SK-N-SH treated with all-trans-retinoic acid at 6 μM for 48 hours (cell line): ENCODE measurements at regions not wholly inside any gene's neighbourhood (a gene's known extent, or its start where the extent isn't known, plus 50 kb on each side); places are given as distances from the start of the nearest gene placed in this dataset.
"Not testable (repeated sequence)": the region's sequence is repeated elsewhere in the genome, so short reads cannot be mapped to it uniquely, and the experiment has no call there.

Experiments used
- ATAC-seq: fragments of 200-7000 bp; cut with Tn5 transposase; 3 replicates; pipeline ENCODE4 v1.9.1; 2020; ENCODE audit warnings: mild to moderate bottlenecking, moderate library complexity
- ARNTL ChIP-seq: fragments of 450-650 bp; formaldehyde crosslinking; IDR thresholded peaks from 2 replicates; pipeline ENCODE4 v1.5.0; 2020; ENCODE audit warnings: low read depth, mild to moderate bottlenecking, moderate library complexity, borderline replicate concordance
- BACH2 ChIP-seq: fragments of 250-450 bp; sonication (Bioruptor Pico); IDR thresholded peaks from 2 replicates; pipeline ENCODE4 v1.9.0; 2021; ENCODE audit warnings: mild to moderate bottlenecking, borderline replicate concordance
- CSDC2 ChIP-seq: fragments of 250-450 bp; sonication (Bioruptor Pico); IDR thresholded peaks from 2 replicates; pipeline ENCODE4 v1.5.0; 2020; ENCODE audit warnings: mild to moderate bottlenecking, moderate library complexity
- ESRRG ChIP-seq: fragments of 250-450 bp; sonication (Bioruptor Pico); IDR thresholded peaks from 2 replicates; pipeline ENCODE4 v1.6.1; 2021; ENCODE audit warnings: mild to moderate bottlenecking
- GLIS3 ChIP-seq: fragments of 250-450 bp; sonication (Bioruptor Pico); IDR thresholded peaks from 2 replicates; pipeline ENCODE4 v1.5.0; 2020; ENCODE audit warnings: mild to moderate bottlenecking, moderate library complexity
- ISL1 ChIP-seq: fragments of 250-450 bp; sonication (Bioruptor Pico); IDR thresholded peaks from 2 replicates; pipeline ENCODE4 v2.1.2; 2022; ENCODE audit warnings: mild to moderate bottlenecking, moderate library complexity
- OSR1 ChIP-seq: fragments of 250-450 bp; sonication (Bioruptor Pico); IDR thresholded peaks from 2 replicates; pipeline ENCODE4 v1.8.0; 2022; ENCODE audit warnings: moderate library complexity, mild to moderate bottlenecking, inconsistent platforms
- POU6F1 ChIP-seq: fragments of 250-450 bp; sonication (Bioruptor Pico); IDR thresholded peaks from 2 replicates; pipeline ENCODE4 v1.8.0; 2021; ENCODE audit warnings: low read depth, mild to moderate bottlenecking, moderate library complexity, borderline replicate concordance
- PPARA ChIP-seq: fragments of 250-450 bp; sonication (Bioruptor Pico); IDR thresholded peaks from 2 replicates; pipeline ENCODE4 v1.5.0; 2020; ENCODE audit warnings: mild to moderate bottlenecking, borderline replicate concordance
- RARB ChIP-seq: fragments of 250-450 bp; sonication (Bioruptor Pico); IDR thresholded peaks from 2 replicates; pipeline ENCODE4 v1.8.0; 2021; ENCODE audit warnings: mild to moderate bottlenecking, moderate library complexity
- SNAI2 ChIP-seq: fragments of 250-450 bp; sonication (Bioruptor Pico); IDR thresholded peaks from 2 replicates; pipeline ENCODE4 v1.5.0; 2020; ENCODE audit warnings: mild to moderate bottlenecking, moderate library complexity
- TCF4 ChIP-seq: fragments of 250-450 bp; sonication (Bioruptor Pico); IDR thresholded peaks from 2 replicates; pipeline ENCODE4 v1.8.0; 2021; ENCODE audit warnings: mild to moderate bottlenecking, moderate library complexity, borderline replicate concordance
- TOX ChIP-seq: fragments of 250-450 bp; sonication (Bioruptor Pico); IDR thresholded peaks from 2 replicates; pipeline ENCODE4 v1.8.0; 2021; ENCODE audit warnings: mild to moderate bottlenecking, moderate library complexity, borderline replicate concordance
- ZC3H10 ChIP-seq: fragments of 250-450 bp; sonication (Bioruptor Pico); IDR thresholded peaks from 2 replicates; pipeline ENCODE4 v1.5.1; 2021; ENCODE audit warnings: mild to moderate bottlenecking, moderate library complexity
- ZFP3 ChIP-seq: fragments of 250-450 bp; sonication (Bioruptor Pico); IDR thresholded peaks from 2 replicates; pipeline ENCODE4 v1.5.0; 2020; ENCODE audit warnings: mild to moderate bottlenecking, moderate library complexity
- ZNF565 ChIP-seq: fragments of 450-650 bp; formaldehyde crosslinking; conservative IDR thresholded peaks from 2 replicates; pipeline ENCODE4 v1.5.0; 2020; ENCODE audit warnings: low read depth, mild to moderate bottlenecking, moderate library complexity
- ZNF70 ChIP-seq: fragments of 450-650 bp; formaldehyde crosslinking; IDR thresholded peaks from 2 replicates; pipeline ENCODE4 v1.5.0; 2020; ENCODE audit warnings: mild to moderate bottlenecking, moderate library complexity
- ZNF8 ChIP-seq: fragments of 450-650 bp; formaldehyde crosslinking; IDR thresholded peaks from 2 replicates; pipeline ENCODE4 v1.5.0; 2020; ENCODE audit warnings: mild to moderate bottlenecking, moderate library complexity
- TF ChIP-seq, protein P1 (sequence below): fragments of 250-450 bp; sonication (Bioruptor Pico); IDR thresholded peaks from 2 replicates; pipeline ENCODE4 v1.5.0; 2020; ENCODE audit warnings: mild to moderate bottlenecking, moderate library complexity
- TF ChIP-seq, protein P2 (sequence below): fragments of 250-450 bp; sonication (Bioruptor Pico); IDR thresholded peaks from 2 replicates; pipeline ENCODE4 v1.8.0; 2020; ENCODE audit warnings: mild to moderate bottlenecking, moderate library complexity, borderline replicate concordance
- TF ChIP-seq, protein P3 (sequence below): fragments of 250-450 bp; sonication (Bioruptor Pico); IDR thresholded peaks from 2 replicates; pipeline ENCODE4 v1.5.1; 2021; ENCODE audit warnings: mild to moderate bottlenecking, moderate library complexity
- TF ChIP-seq, protein P4 (sequence below): fragments of 250-450 bp; sonication (Bioruptor Pico); IDR thresholded peaks from 2 replicates; pipeline ENCODE4 v1.5.1; 2020; ENCODE audit warnings: low read depth, mild to moderate bottlenecking, moderate library complexity

DNA sequence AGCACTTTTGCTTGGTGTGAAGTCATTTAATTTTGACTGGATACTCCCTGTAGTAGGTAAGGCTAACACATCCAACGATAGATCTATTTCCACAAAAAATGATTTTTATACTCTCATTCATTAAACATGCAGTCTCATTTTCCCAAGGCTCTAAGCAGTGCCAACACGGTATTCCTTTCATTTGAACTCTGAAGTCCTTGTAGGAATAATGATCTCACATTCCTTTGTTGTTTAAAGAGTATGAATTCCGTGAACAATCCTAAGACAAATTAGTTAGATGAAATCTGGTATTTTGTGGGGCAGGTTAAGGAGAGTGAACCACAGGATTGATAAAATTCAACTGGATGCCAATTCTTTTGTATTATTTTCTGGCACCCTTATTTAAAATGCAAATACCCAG is 66.6 kb downstream of the LACC1 start:
- no peak for ATAC-seq
- TF ChIP-seq ZC3H10 (CRISPR knock-in tag) (no peak), SNAI2 (no peak), BACH2 (CRISPR knock-in tag) (no peak), ISL1 (CRISPR knock-in tag) (no peak), ESRRG (CRISPR knock-in tag) (no peak), CSDC2 (CRISPR knock-in tag) (no peak), TCF4 (no peak), ZNF70 (CRISPR knock-in tag) (no peak), ARNTL (no peak), GLIS3 (no peak), RARB (CRISPR knock-in tag) (no peak)
- TF ChIP-seq, protein P1, sequence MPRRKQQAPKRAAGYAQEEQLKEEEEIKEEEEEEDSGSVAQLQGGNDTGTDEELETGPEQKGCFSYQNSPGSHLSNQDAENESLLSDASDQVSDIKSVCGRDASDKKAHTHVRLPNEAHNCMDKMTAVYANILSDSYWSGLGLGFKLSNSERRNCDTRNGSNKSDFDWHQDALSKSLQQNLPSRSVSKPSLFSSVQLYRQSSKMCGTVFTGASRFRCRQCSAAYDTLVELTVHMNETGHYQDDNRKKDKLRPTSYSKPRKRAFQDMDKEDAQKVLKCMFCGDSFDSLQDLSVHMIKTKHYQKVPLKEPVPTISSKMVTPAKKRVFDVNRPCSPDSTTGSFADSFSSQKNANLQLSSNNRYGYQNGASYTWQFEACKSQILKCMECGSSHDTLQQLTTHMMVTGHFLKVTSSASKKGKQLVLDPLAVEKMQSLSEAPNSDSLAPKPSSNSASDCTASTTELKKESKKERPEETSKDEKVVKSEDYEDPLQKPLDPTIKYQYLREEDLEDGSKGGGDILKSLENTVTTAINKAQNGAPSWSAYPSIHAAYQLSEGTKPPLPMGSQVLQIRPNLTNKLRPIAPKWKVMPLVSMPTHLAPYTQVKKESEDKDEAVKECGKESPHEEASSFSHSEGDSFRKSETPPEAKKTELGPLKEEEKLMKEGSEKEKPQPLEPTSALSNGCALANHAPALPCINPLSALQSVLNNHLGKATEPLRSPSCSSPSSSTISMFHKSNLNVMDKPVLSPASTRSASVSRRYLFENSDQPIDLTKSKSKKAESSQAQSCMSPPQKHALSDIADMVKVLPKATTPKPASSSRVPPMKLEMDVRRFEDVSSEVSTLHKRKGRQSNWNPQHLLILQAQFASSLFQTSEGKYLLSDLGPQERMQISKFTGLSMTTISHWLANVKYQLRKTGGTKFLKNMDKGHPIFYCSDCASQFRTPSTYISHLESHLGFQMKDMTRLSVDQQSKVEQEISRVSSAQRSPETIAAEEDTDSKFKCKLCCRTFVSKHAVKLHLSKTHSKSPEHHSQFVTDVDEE (CRISPR knock-in tag): no peak

GRCh38 chr13:43947897-43948458 is 68.3 kb downstream of the LACC1 start:
- no peak for TF ChIP-seq ZFP3
- TF ChIP-seq ISL1 (CRISPR knock-in tag): no peak
- no peak for TF ChIP-seq TCF4
- no peak for TF ChIP-seq POU6F1 (CRISPR knock-in tag)
- TF ChIP-seq, protein P2, sequence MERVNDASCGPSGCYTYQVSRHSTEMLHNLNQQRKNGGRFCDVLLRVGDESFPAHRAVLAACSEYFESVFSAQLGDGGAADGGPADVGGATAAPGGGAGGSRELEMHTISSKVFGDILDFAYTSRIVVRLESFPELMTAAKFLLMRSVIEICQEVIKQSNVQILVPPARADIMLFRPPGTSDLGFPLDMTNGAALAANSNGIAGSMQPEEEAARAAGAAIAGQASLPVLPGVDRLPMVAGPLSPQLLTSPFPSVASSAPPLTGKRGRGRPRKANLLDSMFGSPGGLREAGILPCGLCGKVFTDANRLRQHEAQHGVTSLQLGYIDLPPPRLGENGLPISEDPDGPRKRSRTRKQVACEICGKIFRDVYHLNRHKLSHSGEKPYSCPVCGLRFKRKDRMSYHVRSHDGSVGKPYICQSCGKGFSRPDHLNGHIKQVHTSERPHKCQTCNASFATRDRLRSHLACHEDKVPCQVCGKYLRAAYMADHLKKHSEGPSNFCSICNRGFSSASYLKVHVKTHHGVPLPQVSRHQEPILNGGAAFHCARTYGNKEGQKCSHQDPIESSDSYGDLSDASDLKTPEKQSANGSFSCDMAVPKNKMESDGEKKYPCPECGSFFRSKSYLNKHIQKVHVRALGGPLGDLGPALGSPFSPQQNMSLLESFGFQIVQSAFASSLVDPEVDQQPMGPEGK (CRISPR knock-in tag): no peak
- no peak for TF ChIP-seq OSR1 (CRISPR knock-in tag)
- no peak for TF ChIP-seq ZC3H10 (CRISPR knock-in tag)
- TF ChIP-seq, protein P3, sequence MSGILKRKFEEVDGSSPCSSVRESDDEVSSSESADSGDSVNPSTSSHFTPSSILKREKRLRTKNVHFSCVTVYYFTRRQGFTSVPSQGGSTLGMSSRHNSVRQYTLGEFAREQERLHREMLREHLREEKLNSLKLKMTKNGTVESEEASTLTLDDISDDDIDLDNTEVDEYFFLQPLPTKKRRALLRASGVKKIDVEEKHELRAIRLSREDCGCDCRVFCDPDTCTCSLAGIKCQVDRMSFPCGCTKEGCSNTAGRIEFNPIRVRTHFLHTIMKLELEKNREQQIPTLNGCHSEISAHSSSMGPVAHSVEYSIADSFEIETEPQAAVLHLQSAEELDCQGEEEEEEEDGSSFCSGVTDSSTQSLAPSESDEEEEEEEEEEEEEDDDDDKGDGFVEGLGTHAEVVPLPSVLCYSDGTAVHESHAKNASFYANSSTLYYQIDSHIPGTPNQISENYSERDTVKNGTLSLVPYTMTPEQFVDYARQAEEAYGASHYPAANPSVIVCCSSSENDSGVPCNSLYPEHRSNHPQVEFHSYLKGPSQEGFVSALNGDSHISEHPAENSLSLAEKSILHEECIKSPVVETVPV (CRISPR knock-in tag): no peak
- no peak for TF ChIP-seq SNAI2
- TF ChIP-seq ESRRG (CRISPR knock-in tag): no peak
- no peak for TF ChIP-seq BACH2 (CRISPR knock-in tag)
- no peak for ATAC-seq

DNA sequence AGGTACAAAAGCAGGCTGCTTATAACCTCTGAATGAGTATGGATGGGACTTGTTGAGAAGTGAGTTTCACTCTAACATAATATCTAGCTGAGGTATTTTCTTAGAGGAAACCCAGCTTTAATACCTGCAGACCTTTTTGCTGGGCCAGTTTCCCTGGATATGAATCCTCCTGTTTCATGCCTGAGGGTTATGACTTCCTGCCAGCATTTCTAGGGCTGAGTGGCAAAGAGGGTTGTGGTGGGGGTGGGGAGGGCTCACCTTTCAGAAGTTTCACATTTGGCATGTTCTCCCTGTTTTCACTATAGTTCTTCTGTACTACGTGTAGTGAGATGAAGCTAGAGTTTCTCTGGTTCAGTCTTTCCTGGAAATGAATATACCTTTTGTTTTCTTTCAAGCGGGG is 73.7 kb downstream of the LACC1 start:
- no peak for ATAC-seq
- TF ChIP-seq ZFP3: no peak
- TF ChIP-seq POU6F1 (CRISPR knock-in tag): no peak
- no peak for TF ChIP-seq RARB (CRISPR knock-in tag)
- TF ChIP-seq CSDC2 (CRISPR knock-in tag): no peak
- TF ChIP-seq SNAI2: no peak
- no peak for TF ChIP-seq OSR1 (CRISPR knock-in tag)
- TF ChIP-seq, protein P4, sequence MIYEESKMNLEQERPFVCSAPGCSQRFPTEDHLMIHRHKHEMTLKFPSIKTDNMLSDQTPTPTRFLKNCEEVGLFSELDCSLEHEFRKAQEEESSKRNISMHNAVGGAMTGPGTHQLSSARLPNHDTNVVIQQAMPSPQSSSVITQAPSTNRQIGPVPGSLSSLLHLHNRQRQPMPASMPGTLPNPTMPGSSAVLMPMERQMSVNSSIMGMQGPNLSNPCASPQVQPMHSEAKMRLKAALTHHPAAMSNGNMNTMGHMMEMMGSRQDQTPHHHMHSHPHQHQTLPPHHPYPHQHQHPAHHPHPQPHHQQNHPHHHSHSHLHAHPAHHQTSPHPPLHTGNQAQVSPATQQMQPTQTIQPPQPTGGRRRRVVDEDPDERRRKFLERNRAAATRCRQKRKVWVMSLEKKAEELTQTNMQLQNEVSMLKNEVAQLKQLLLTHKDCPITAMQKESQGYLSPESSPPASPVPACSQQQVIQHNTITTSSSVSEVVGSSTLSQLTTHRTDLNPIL (CRISPR knock-in tag): no peak
- no peak for TF ChIP-seq ESRRG (CRISPR knock-in tag)
- no peak for TF ChIP-seq ZC3H10 (CRISPR knock-in tag)
- TF ChIP-seq BACH2 (CRISPR knock-in tag): no peak
- TF ChIP-seq ZNF8: no peak
- no peak for TF ChIP-seq TCF4
- TF ChIP-seq, protein P3 (CRISPR knock-in tag): no peak
- TF ChIP-seq, protein P2 (CRISPR knock-in tag): no peak
- no peak for TF ChIP-seq PPARA (CRISPR knock-in tag)
- no peak for TF ChIP-seq TOX
- no peak for TF ChIP-seq ZNF70 (CRISPR knock-in tag)
- no peak for TF ChIP-seq ARNTL
- TF ChIP-seq ZNF565 (CRISPR knock-in tag): no peak

GRCh38 chr13:43956975-43957374 is 77.3 kb downstream of the LACC1 start:
- not testable (repeated sequence) for ATAC-seq
